ENCODE measurements at regions not wholly inside any gene's neighbourhood (a gene's known extent, or its start where the extent isn't known, plus 50 kb on each side); places are given as distances from the start of the nearest gene placed in this dataset.

GRCh38 chrX:49773993-49774392, 55.1 kb upstream of the PAGE4 start:
- no peak for DNase-seq (ENCODE audit: low read depth in 4 of 4, low spot score in 3 of 4)

GRCh38 chrX:49767236-49767635, 61.9 kb upstream of the PAGE4 start:
- DNase-seq (ENCODE audit: low read depth in 4 of 4, low spot score in 3 of 4): no peak

GRCh38 chrX:49762175-49762720, 66.5 kb upstream of the PAGE1 start:
- DNase-seq (ENCODE audit: low read depth in 4 of 4, low spot score in 3 of 4): no peak

- no peak for DNase-seq (ENCODE audit: low read depth in 4 of 4, low spot score in 3 of 4)
Observed at GRCh38 chrX:49761481-49761880, 65.7 kb upstream of the PAGE1 start.

- no peak for DNase-seq (ENCODE audit: low read depth in 4 of 4, low spot score in 3 of 4)
Observed at GRCh38 chrX:49760290-49760890, 64.6 kb upstream of the PAGE1 start.

GRCh38 chrX:49756692-49757091, 60.9 kb upstream of the PAGE1 start:
- no peak for DNase-seq (ENCODE audit: low read depth in 4 of 4, low spot score in 3 of 4)

GRCh38 chrX:49754233-49754857, 58.6 kb upstream of the PAGE1 start:
- peak in 2 of 4 donors; percentile 13 to 31 for DNase-seq (ENCODE audit: low read depth in 4 of 4, low spot score in 3 of 4)

- no peak for DNase-seq (ENCODE audit: low read depth in 4 of 4, low spot score in 3 of 4)
Observed at GRCh38 chrX:49753691-49754090, 57.9 kb upstream of the PAGE1 start.

GRCh38 chrX:49748211-49748956, 52.6 kb upstream of the PAGE1 start:
- no peak for DNase-seq (ENCODE audit: low read depth in 4 of 4, low spot score in 3 of 4)

GRCh38 chrX:49746306-49746705, 50.5 kb upstream of the PAGE1 start:
- DNase-seq (ENCODE audit: low read depth in 4 of 4, low spot score in 3 of 4): no peak

All from right renal pelvis (tissue), 4 donors.